Tibial artery (tissue), 4 donors: ENCODE measurements at regions not wholly inside any gene's neighbourhood (a gene's known extent, or its start where the extent isn't known, plus 50 kb on each side); places are given as distances from the start of the nearest gene placed in this dataset.

Source experiments
- DNase-seq, 2 donors: peaks; one replicate each; pipeline ENCODE4 v3.0.0-alpha.2; 2019
- H3K27ac ChIP-seq, 2 donors: fragments of 200-600 bp; sonication (generic) in 1 of 2; 1 replicate in 1 of 2; 2 replicates in 1 of 2; pipeline ENCODE4 v1.5.1; 2018 to 2019; ENCODE audit warnings: mild to moderate bottlenecking in 1 of 2
- H3K27me3 ChIP-seq, 2 donors: fragments of 200-600 bp; sonication (generic) in 1 of 2; one replicate each; pipeline versions ENCODE4 v1.5.1 to v1.6.0; 2016 to 2019
- H3K36me3 ChIP-seq, 3 donors: fragments of 200-600 bp; sonication (generic) in 2 of 3; one replicate each; pipeline ENCODE4 v1.5.1; 2016 to 2019; ENCODE audit warnings: mild to moderate bottlenecking in 2 of 3
- H3K4me1 ChIP-seq, 4 donors: fragments of 200-600 bp; sonication (generic) in 2 of 4; 1 replicate in 3 of 4; 2 replicates in 1 of 4; pipeline ENCODE4 v1.5.1; 2016 to 2019
- H3K4me3 ChIP-seq, 2 donors: fragments of 200-600 bp; sonication (generic) in 1 of 2; 1 replicate in 1 of 2; 2 replicates in 1 of 2; pipeline ENCODE4 v1.5.1; 2018 to 2019; ENCODE audit warnings: mild to moderate bottlenecking in 2 of 2
- H3K9me3 ChIP-seq, 3 donors: fragments of 200-600 bp; sonication (generic) in 1 of 3; one replicate each; pipeline ENCODE4 v1.5.1; 2016 to 2019
- CTCF ChIP-seq, 2 experiments: fragments of 200-600 bp in 1 of 2; fragments of 450-650 bp in 1 of 2; IDR thresholded peaks; one replicate each; pipeline ENCODE4 v1.5.1; 2017 to 2019; ENCODE audit warnings: antibody characterized with exemption in 2 of 2, mild to moderate bottlenecking in 1 of 2, moderate library complexity in 1 of 2
- intact Hi-C: fragments of 100-400 bp; cut with DNase I; formaldehyde crosslinking; loops from one replicate; pipeline ENCODE4 v1.15.0; 2023; ENCODE audit warnings: low total_unique reads

DNA sequence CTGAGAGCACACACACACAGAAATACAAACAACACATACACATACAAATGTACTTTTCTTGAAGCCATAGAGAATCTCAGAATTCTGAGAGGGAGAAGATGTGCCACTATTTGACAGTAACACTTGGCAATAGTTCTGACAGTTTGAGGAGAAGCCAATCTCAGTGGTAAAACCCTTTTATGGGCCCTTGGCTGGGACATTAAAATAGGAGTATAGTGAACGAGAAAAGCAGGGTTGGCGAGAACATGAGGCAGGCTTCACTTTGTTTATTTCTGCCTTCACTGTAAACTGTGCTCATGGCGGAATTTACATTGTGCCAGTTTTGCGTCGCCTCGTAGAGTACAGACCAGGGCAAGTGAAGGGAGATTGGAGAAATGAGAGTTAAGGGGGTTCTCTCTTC is 449.4 kb upstream of the POU3F3 start:
- Histone ChIP-seq H3K4me1 (no peaks in the 10 kb centered on the region), H3K9me3 (no peaks in the 10 kb centered on the region), H3K4me3 (no peak overlapping the region), H3K27ac (no peak overlapping the region), H3K27me3 (no peaks in the 10 kb centered on the region), H3K36me3 (no peaks in the 10 kb centered on the region)
- no peak for DNase-seq
- no peak for TF ChIP-seq CTCF (IDR thresholded peaks at IDR 0.05)
- intact Hi-C loops, result no loop called here

DNA sequence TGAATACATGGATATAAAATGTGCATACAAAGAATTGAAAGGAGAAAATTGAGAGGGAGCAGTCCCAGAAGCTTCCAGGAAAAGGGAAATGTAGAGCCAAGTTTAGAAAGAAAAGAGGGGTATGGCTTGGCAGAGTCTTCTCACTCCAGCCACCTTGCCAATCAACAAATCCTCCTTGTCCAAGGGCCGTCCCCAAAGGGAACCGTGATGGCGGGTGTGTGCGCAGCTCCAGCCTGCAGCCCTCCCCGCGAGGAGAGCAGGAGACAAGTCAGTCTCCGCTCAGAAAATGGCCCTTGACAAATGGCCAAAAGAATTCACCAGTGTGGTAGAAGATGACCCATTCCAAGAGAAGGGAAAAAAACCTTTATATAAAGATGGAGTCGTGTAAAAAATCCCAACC is 448.3 kb upstream of the POU3F3 start:
- intact Hi-C loops, result no loop called here
- no peak overlapping the region for H3K4me3 ChIP-seq
- TF ChIP-seq CTCF (IDR thresholded peaks at IDR 0.05), result no peak
- no peaks in the 10 kb centered on the region for H3K36me3 ChIP-seq
- no peak overlapping the region for H3K27ac ChIP-seq
- H3K27me3 ChIP-seq, result no peaks in the 10 kb centered on the region
- no peaks in the 10 kb centered on the region for H3K9me3 ChIP-seq
- DNase-seq, result no peak
- no peaks in the 10 kb centered on the region for H3K4me1 ChIP-seq

DNA sequence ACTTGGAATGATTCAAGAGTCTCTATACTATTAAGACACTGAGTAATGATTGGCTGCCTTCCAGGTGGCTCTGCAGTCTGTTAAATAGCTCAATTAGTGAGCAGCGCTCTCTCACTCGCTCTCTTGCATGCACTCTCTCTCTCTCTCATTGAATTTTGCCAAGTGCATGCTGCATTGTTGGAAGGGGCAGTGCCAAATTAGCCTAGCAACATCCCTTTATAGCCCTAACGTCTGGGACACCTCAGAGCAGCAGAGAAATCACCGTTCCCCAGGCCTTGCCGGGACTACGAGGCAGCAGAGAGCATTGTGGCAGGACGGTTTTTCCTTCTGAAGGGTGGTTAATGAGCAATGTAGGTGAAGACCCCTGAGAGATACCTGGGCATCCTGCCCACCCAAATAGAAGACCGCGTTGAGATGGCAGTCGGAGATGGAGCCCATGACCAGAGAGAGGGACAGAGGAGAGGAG is 447.6 kb upstream of the POU3F3 start:
- Histone ChIP-seq H3K36me3 (no peaks in the 10 kb centered on the region), H3K4me1 (no peaks in the 10 kb centered on the region), H3K9me3 (no peaks in the 10 kb centered on the region), H3K27ac (no peak overlapping the region), H3K27me3 (no peaks in the 10 kb centered on the region), H3K4me3 (no peak overlapping the region)
- TF ChIP-seq CTCF (IDR thresholded peaks at IDR 0.05), result no peak
- DNase-seq, result no peak
- intact Hi-C loops, result no loop called here

DNA sequence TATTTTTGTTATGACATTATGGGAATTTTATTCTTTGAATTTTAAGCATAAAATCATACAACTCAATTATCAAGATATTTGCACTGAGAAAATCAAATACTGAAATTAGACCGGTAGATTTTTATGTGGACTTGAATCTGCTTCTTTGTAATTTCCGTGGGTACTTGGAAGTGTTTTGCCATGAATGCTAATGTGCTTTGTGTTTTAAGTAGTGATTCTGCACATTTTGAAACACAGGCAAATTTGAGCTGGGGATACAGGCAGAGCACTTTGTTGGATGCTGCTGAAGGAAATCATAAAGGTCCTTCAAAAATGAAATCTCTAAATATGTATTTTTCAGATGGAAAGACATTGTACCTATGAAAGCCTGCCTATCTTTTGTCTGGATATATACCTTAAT is 446.3 kb upstream of the POU3F3 start:
- Histone ChIP-seq H3K9me3 (no peaks in the 10 kb centered on the region), H3K4me3 (no peak overlapping the region), H3K27ac (no peak overlapping the region), H3K27me3 (peaks cover 0 to 3% of the 10 kb centered on the region in 2 donors), H3K36me3 (no peaks in the 10 kb centered on the region), H3K4me1 (no peaks in the 10 kb centered on the region)
- no peak for TF ChIP-seq CTCF (IDR thresholded peaks at IDR 0.05)
- DNase-seq, result no peak
- intact Hi-C loops, result no loop called here

GRCh38 chr2:104408266-104408665 is 445.6 kb upstream of the POU3F3 start:
- Histone ChIP-seq H3K9me3 (no peaks in the 10 kb centered on the region), H3K27ac (no peak overlapping the region), H3K4me3 (no peak overlapping the region), H3K4me1 (no peaks in the 10 kb centered on the region), H3K36me3 (no peaks in the 10 kb centered on the region), H3K27me3 (peaks cover 0 to 3% of the 10 kb centered on the region in 2 donors)
- no peak for TF ChIP-seq CTCF (IDR thresholded peaks at IDR 0.05)
- no peak for DNase-seq
- intact Hi-C loops, result no loop called here

GRCh38 chr2:104410136-104410535 is 443.8 kb upstream of the POU3F3 start:
- intact Hi-C loops, result no loop called here
- peaks cover 0 to 3% of the 10 kb centered on the region in 2 donors for H3K27me3 ChIP-seq
- H3K9me3 ChIP-seq, result no peaks in the 10 kb centered on the region
- DNase-seq, result no peak
- TF ChIP-seq CTCF (IDR thresholded peaks at IDR 0.05), result no peak
- no peaks in the 10 kb centered on the region for H3K4me1 ChIP-seq
- H3K4me3 ChIP-seq, result no peak overlapping the region
- no peaks in the 10 kb centered on the region for H3K36me3 ChIP-seq
- H3K27ac ChIP-seq, result no peak overlapping the region
